Fibroblast of upper back skin (primary cell): ENCODE measurements at regions not wholly inside any gene's neighbourhood (a gene's known extent, or its start where the extent isn't known, plus 50 kb on each side); places are given as distances from the start of the nearest gene placed in this dataset.
"Not testable (repeated sequence)": the region's sequence is repeated elsewhere in the genome, so short reads cannot be mapped to it uniquely, and the experiment has no call there.

Source experiments
- DNase-seq: peaks from one replicate; pipeline ENCODE4 v3.0.0-alpha.2; 2013

DNA sequence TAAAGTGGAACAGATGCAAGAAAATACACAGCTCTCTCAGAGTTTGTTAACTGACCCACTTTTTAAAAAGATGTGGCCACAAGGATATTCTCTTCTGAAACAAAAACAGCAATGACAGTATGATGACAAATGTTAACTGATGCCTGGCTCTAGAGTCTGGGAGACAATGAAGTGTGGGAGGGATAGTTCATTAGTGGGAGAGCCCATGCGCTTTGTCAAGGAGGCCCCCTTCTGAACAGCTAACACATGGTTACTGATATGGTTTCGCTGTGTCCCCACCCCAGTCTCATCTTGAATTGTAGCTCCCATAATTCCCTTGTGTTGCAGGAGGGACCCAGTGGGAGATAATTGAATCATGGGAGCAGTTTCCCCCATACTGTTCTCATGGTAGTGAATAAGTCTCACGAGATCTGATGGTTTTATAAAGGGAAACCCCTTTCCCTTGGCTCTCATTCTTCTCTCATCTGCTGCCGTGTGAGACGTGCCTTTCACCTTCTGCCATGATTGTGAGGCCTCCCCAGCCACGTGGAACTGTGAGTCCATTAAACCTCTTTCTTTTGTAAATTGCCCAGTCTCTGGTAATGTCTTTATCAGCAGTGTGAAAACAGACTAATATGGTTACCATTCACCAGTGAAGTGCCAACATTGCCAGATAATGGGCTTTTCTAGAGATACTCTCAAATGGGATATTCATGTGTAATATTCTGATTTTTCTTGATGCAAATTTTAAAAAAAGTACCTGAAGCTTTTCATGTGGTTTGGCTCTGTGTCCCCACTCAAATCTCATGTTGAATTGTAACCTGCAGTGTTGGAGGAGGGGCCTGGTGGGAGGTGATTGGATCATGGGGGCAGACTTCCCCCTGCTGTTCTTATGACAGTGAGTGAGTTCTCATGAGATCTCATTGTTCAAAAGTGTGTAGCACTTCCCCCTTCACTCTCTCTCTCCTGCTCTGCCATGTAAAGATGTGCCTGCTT, 435.8 kb downstream of the SHISA9 start:
- not testable (repeated sequence) for DNase-seq

DNA sequence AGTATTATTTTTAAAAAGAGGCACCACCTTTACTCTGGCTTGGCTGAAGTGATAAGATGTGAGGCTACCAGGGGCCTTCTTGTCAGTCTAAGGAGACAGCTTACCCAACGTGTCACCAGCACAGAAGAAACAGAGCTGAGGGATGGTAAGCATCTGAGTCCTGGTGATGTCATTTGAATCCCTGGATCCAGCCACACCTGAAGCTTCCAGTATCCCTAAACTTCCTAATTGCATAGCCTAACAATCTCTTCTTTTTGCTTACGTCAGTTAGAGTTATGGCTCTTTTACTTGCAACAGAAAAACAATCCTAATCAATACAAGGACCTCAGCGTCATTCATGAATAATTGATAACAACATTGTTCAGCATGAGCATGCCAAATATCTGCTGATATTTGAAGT, 436.6 kb downstream of the SHISA9 start:
- no peak for DNase-seq

GRCh38 chr16:13342675-13343074, 441.3 kb downstream of the SHISA9 start:
- DNase-seq: no peak

GRCh38 chr16:13344001-13344400, 442.6 kb downstream of the SHISA9 start:
- DNase-seq: peak; percentile 83

DNA sequence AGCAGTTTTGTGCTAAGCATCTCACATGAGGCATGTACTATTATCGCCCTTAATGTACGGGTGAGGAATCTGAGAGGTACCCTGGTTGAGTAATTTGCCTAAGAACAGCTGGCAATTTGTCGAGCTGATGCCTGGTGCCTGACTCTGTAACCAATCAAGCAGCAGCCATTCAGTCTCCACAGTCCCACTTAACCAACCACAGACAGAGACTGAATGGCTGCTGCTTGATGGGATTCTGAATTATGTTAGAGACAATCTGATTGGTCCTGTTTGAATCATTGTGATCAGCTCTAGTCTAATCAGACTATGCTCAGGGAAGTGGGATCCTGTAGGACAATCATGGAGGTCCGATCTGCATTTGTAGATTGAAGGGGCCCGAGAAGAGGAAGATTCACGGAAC, 447.0 kb downstream of the SHISA9 start:
- no peak for DNase-seq

- no peak for DNase-seq
These were observed 448.6 kb downstream of the SHISA9 start for GRCh38 chr16:13350000-13350399.

DNA sequence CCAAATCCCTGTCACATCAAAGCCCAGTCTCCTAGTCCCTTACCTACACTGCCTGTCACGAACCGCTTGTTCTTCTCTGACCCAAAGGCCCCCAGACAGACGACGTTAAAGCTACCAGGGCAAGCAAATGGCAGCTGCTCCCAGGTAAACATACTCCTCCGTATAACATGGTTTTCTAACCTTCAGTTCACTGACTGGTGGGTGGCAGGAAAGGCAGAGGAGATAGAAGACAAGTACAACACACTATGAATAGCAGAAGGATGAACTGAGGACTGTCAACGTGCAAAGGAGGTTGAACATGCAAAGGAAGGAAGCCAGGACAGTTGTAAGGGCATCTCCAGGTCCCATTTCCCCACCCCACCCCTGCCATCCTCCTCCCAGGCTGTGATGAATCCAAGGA, 449.8 kb downstream of the SHISA9 start:
- DNase-seq: no peak

DNA sequence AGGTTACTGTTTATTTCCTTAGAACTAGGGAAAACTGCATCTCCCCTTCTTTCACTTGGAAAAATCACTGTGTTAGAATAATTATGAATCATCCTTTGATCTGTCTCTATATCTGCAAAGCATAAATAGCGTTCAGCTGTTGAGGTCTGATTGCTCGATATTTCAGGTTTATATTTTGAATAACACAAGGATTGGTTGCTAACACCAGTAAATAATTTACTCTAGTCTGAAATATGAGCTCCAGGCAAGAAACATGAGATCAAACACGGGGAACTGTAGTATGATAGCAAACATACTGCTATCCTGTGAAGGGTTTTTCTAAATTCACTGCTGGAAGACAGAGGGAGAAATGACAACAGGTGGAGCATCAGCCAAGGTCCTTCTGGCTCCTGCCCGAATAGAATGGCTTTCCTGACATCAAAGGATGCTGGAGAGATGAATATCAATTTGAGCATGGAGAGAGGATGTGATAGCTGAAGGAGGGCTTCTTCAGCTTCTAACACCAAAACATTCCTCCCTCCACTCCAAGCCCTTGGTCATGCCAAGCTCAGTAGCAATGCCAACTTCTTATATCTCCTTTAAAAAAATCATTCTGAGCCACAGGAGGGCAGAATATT, 450.3 kb downstream of the SHISA9 start:
- DNase-seq: no peak

DNA sequence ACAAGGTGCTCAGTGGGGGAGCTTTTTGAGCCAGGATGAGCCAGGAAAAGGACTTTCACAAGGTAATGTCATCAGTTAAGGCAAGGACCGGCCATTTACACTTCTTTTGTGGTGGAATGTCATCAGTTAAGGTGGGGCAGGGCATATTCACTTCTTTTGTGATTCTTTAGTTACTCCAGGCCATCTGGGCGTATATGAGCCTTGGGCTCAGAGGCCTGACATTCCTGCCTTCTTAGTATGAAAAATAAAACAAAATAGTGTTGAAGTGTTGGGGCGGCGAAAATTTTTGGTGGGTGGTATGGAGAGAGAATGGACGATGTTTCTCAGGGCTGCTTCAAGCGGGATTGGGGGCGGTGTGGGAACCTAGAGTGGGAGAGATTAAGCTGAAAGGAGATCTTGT, 451.4 kb downstream of the SHISA9 start:
- DNase-seq: not testable (repeated sequence)

DNA sequence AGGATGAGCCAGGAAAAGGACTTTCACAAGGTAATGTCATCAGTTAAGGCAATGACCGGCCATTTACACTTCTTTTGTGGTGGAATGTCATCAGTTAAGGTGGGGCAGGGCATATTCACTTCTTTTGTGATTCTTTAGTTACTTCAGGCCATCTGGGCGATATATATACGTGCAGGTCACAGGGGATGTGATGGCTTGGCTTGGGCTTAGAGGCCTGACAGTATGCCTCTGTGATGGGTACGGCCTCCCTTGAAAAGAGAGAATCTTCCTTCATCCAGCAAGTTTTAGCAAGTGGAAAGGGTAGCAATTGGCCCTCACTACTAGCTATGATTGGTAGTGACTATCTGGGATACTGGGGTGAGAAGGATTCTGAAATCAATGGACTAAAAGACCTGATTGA, 456.4 kb downstream of the SHISA9 start:
- DNase-seq: not testable (repeated sequence)

GRCh38 chr16:13359835-13360234, 458.4 kb downstream of the SHISA9 start:
- no peak for DNase-seq

DNA sequence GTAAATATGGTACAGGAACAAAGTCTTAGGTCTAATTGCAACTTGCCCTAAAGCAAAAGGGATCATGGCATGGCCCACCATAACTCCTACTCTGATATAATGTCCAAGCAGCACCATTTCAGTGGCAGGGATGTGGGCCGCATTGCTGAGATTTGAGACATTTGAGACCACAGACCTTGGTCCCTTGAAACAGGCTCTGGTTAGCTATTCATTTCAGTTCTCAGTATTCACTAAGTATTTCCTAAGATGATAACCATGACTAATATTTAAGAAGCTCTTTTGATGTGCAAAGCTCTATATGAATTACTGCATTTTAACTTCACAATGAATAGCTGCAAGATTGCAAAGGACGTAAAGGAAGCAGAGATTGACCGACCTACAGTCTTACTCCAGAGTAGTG, 471.0 kb downstream of the SHISA9 start:
- DNase-seq: no peak

DNA sequence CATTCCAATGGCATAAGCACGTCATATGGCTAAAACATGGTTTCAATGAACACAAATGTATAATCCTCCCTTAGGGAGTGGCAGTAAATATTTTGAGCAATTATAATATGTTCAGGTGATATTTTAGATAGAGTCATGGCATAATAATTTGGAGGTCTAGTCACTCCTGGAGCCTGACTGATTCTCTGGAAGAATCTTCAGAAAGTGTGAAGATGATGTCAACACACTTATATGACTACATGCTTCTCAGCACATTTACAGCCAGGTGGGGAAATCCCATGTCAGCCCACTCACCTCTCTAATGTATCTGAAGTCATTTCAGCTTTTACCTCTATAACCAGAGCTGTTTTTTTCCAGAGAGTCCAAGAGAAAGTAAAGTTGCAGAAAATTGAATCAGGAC, 474.8 kb downstream of the SHISA9 start:
- DNase-seq: no peak

DNA sequence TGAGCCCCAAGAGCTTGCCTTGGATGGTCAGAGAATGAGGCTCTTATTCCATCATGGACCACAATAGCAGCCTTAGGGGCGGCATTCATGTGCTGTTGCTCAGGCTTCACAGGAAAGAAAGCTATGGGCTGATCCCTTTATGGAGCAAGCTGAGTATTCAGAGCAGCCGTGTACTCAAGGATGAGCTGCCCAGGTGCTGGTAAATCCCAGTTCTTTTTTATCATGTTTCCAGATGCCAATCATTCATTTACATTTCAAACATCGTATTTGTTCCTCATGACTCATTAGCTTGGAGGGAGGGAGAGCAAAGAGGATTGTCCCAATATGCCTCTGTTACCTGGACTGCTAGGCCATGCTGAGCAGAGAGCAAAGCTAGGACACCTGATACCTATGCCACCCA, 475.7 kb downstream of the SHISA9 start:
- no peak for DNase-seq

GRCh38 chr16:13378151-13378550, 476.8 kb downstream of the SHISA9 start:
- DNase-seq: no peak

GRCh38 chr16:13379266-13379665, 477.9 kb downstream of the SHISA9 start:
- no peak for DNase-seq

GRCh38 chr16:13385156-13386040, 484.0 kb downstream of the SHISA9 start:
- not testable (repeated sequence) for DNase-seq

DNA sequence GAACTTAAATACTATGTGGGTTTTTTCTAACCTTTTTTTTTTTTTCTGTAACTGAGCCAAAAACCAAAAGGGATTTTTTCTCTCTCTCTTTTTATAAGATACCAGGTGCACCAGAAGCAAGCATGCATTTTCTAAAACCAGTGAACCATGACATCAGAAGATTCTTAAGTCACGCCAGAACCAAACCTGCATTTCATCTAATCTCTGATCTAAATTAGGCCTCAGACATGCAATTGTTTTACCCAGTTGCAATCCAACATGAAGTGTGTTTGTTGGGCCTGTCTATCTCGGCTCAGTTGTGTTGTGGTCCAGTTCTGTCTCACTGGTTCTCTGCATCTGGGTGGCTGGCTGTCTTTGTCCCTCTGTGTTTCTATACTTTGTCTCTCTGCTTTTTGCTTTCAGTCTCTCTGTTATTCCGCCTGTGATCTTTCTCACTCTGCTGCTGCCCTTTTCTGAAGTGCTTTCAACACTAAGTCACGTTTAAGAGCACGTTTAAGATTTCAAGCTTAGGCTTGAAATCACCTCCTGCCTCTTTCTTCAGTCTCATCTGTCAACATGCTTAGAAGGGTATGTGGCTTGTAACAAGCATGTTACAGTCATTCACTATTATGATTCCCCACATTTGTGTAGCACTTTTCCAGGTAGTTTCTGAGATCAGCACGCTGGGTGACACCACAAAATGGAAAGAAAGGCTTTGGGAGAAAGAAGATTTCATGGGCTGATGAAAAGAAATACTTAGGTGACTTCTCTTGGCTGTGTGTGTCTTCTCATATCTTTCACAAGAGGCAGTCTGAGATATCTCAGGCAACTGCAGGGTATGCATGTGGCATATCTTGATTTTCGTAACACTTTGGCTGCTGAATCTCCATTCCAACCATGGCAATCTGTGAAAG, 488.9 kb downstream of the SHISA9 start:
- DNase-seq: no peak

- DNase-seq: no peak
These were observed 489.5 kb downstream of the SHISA9 start for GRCh38 chr16:13390986-13391305.

GRCh38 chr16:13391337-13391736, 489.9 kb downstream of the SHISA9 start:
- no peak for DNase-seq

DNA sequence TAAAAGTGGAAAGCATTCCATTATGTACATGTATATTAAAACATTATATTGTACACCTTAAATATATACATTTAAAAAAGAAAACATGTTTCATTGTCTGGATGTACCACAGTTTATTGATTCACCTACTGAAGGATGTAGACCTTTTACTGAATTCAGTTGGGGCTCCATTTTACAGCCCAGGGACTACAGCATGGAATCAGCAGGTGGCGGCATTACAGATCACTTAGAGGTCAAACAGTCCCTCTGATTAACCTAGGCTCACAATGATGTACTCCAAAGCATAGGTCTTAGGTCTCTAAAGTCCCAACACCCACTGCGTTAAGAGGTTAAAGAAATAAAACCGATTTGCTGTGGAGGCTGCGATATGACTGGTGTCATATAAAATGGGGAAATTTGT, 490.9 kb downstream of the SHISA9 start:
- no peak for DNase-seq

GRCh38 chr16:13393816-13394215, 492.4 kb downstream of the SHISA9 start:
- DNase-seq: no peak
